ENCODE measurements at regions not wholly inside any gene's neighbourhood (a gene's known extent, or its start where the extent isn't known, plus 50 kb on each side); places are given as distances from the start of the nearest gene placed in this dataset.
"Not testable (repeated sequence)": the region's sequence is repeated elsewhere in the genome, so short reads cannot be mapped to it uniquely, and the experiment has no call there.

DNA sequence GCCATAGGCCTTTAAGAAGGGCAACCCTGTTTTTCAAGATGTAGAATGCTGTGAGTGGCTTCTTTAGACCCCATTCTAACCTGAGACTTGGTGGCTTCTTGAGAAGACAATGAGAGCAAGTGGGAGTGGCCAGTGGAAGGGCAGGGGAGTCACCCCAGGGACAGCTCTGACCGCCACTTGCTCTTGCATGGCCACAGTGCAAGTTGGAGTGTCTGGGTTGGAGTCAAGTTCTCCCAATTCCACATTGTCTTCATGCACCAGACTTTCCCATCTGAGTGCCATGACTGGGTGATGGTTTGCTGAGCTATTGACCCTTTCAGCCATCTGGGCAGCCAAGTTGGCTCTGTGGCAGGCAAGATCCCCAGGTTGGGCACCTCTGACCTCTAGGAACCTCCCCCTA lies 148.0 kb upstream of the SKOR2 start:
- no peak for DNase-seq

DNA sequence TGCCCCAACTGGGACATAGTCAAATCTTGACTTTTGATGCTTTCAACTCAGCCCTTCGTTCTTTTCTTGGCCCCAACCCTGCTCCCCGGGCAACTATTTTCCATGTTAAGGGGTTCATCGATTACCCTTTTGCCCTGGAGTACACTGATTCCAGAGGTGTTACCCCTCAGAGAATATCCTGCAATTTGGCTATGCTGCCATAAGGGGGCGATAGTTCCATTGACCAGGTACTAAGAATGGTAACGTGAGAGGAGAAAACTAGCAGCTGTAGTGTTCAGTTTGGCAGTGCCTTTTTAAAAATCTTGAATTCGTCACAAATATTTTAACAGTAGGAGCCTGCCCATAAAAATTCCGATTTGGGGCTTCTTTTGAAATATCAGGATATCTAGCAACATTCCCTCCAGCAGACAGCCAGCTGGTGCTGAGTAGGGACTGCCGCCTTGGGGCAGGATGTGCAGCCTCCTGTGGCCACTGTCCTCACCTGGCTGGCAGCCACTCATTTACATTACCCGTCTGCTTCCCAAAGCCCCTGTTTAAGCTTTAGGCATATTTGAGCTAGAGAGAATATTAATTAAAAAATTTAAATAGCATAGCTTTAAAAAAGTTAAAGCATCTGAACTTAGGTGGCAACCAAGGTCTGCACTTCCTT lies 146.3 kb upstream of the SKOR2 start:
- no peak for DNase-seq

DNA sequence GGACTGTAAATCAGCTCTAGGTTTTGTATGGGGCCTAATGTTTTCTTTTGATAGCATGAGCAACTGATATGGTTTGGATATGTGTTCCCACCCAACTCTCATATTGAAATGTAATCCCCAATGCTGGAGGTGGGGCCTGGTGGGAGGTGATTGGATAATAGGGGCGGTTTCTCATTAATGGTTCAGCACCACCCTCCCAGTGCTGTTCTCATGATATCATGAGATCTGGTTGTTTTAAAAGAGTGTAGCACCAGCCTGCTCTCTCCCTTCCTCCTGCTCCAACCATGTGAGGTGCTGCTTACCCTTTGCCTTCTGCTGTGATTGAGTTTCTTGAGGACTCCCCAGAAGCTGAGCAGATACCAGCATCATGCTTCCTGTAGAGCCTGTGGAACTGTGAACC lies 140.2 kb upstream of the SKOR2 start:
- no peak for DNase-seq

DNA sequence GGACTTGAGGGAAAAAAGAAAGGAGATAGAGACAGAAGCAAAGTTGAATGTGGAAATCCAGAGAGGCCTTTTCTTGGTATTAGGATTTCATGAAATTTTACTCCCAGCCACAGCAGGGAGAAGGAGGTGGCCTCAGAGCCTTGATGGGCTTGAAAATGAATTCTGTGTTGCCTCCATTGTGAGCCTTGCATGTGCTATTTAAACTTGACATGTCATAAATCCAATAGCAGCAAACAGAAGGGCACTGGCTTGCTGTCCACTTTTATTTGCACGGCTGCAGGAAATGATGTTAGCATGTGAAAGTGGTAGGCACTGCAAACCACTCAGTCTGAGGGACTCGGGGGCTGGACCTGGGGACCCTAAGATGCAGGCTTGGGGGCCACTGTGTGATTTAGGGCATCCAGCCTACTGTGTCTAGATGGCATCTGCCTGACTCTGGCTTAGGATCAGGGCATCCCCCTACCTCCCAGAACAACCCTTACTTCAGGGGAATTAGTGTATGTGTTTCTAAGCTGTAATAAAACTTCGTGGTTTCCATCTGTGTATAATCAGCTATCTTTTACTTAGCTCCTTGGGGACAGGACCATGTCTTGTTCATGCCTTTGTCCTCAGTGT lies 139.1 kb upstream of the SKOR2 start:
- DNase-seq, result no peak

DNA sequence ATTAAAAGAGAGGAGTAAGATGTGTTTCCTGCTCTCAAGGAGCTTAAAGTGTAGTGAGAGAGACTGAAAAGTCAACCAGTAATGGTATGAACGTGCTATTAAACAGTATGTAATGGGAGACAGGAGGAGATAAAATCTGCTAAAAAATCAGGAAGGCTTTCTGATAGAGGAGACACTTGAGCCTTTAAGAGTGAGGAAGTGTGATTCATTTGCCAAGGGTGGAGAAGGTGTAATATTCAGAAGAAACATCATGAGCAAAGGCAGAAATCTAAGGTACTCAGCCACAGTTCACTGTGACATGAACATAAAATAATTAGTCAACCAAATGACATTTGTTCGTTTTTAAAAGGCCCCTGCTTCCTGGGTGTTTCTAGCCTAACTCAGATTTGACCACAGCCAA lies 137.8 kb upstream of the SKOR2 start:
- no peak for DNase-seq

DNA sequence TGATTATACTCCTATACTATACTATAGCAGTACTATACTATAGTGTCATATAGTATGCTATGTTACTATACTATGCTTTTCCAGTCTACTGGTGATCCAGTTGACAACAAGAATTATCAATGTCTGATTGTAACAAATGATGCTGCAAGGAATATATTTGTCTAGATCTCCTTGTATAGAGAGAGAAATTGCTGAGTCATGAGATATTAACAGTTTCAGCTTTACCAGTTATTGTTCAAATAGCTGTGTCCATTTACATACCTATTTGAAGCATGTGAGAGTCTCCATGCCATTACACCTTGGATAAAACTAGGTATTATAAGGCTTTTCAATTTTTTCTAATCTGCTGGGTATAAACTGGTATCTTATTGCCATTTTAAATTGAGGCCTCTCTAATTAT lies 136.4 kb upstream of the SKOR2 start:
- DNase-seq, result no peak

DNA sequence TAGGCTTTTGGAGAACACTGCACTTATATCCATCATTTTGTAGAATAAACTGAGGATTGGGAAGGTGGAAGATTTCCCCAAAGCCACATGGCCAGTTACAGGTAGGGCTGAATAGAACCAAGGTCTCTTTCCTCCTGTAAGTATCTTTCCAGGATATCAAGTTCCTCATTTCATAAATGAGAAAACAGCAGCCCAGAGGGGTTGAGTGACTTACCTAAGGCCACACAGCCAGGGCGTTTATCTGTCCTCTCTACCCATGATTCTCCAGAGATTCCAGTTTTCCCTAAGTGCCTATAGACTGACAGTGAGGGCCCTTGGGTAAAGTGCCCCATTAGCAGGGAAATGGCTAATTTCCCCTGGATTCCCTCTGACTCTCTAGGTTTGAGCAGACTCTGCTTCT lies 132.3 kb upstream of the SKOR2 start:
- no peak for DNase-seq

DNA sequence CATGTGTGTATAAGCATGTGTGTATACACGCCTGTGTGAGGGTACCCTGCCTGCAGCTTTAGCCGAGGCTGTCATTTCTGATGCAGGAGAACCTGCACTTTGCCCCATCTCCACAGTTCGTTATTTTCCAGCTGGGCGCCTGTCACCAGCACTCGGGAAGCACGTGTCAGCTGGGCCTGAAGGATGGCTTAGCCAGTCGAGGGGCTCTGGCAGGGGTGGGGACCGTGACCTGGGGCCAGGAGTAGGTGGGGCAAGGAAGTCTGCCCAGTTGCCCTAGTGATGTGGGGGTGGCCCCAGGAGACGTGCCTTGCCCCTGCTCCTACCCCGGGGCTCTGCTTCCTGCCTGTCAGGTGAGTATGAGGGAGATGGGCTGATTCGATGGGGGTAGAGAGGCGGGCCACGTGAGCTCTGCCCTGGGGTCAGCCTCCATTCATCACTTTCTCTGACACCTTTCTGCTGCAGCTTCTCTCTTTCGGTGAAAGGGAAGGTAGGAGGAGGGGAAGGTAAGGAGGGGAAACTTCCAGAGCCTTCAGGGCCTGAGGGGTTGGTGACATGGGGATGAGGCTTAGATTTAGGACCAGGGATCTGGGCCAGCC lies 130.6 kb upstream of the SKOR2 start:
- no peak for DNase-seq

DNA sequence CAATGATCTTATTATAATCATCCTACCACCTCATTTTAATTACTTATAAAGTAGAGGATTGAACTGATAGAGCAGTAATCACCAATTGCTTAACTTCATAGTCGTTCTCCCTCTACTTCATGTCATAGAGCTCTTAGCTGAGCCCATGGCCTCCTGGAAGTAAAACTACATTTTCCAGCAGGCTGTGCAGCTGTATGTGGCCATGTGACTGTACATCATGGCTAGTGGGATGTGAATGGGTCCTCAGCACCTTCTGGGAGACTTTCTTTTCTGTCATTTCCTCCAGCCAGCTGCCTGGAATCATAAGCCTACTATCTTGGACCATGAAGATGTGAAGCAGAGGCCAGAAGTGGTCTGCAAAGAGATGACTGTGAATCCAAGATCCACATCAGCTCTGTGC lies 128.7 kb upstream of the SKOR2 start:
- no peak for DNase-seq

DNA sequence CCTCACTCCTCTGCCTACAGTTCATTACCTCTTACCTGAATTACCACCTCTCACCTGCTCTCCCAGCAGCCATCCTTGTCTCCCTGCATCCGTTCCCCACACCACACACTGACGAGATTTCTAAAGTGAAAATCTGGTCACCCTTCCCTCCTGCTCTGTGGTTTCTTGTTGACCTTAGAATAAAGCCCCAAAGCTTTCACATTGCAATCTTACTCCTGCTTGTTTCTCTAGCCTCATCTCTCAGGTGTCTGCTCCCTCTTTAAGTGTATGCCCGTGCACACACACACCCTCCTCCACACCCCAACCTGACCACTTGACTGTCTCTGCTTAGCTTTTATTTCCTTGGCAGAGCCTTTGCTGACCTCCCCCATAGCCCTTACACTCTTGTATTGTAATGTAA lies 122.0 kb upstream of the SKOR2 start:
- no peak for DNase-seq

DNA sequence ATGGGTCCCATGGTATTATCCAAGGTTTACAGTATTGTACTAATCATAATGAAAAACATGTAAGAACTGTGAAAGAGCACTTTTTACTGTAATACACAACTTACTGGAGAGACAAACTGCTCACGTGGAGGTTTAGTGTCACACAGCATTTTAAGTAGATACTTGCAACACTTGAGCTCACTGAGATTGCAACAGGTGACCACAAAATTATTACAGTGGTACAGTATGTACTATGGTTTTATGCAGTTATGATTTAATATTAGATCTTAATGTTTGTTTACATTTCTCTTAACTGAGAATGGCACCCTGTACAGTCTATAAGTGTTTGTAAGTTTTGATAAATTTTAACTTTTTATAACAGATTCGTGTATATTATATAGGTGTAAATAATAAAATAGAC lies 118.6 kb upstream of the SKOR2 start:
- no peak for DNase-seq

DNA sequence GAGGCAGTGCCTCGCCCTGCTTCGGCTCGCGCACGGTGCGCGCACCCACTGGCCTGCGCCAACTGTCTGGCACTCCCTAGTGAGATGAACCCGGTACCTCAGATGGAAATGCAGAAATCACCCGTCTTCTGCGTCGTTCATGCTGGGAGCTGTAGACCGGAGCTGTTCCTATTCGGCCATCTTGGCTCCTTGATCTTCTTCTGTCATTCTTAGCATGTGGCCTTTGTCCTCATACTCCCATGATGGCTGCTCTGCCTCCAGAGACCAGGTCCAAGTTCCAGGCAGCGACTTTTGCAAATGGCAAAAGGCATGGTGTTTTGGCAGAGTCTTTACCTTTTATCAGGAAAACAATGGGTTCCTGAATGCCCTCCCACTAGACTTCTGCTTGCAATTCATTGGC lies 102.6 kb upstream of the SKOR2 start:
- DNase-seq, result not testable (repeated sequence)

DNA sequence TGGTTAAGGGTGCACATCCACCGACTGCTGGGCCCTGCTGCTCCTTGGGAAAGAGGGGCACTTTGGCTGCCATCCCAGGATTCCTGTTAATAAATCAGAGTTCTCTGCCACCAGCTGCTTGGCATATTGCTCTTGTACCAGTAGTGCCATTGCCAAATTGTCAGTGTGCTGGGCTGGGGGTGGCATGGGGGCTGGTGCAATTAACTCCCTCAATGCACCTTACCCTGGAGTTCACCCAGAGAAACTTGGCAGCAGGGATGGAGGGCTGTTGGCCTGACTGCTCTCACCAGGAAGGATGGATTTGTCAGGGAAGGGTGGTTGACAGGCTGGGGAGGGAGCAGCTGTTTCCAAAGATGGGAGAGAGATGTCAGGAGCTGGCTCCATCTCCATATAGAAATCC lies 94.6 kb upstream of the SKOR2 start:
- DNase-seq, result peak; percentile 52

DNA sequence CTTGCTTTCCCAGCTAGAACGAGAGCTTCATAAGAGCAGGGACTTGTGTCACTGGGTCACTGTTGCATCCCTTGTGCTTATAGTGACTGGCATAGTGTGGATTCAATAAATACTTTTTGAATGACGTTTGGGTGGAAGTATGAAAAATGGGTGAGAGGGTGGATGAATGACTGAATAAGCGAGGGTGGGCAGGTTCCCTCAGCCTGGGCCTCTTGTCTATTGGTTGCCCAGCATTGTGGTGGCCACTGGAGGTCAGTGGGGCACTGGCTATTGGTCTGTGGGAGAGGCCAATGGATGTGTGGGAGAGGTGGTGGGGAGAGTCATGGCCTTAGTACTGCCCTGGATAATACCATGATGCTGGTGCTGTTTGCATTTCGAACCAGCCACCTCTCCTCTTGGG lies 93.8 kb upstream of the SKOR2 start:
- no peak for DNase-seq

DNA sequence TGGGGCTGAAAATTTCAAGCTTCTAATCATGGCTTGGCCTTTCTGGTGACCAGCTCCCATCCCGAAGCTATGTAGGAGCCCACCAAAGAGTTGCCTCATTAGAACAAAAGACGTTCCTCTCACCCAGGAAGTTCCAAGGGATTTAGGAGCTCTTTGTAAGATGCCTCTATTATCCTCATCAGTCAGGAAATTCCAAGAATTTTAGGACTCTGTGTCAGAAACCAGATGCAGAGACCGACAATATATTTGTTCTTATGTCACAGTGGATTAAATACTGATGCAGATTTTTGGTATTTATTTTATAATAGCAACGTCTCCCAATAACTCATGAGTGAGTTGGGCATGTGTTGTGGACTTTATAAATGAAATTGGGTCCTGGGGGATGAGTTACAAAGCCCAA lies 91.8 kb upstream of the SKOR2 start:
- no peak for DNase-seq

DNA sequence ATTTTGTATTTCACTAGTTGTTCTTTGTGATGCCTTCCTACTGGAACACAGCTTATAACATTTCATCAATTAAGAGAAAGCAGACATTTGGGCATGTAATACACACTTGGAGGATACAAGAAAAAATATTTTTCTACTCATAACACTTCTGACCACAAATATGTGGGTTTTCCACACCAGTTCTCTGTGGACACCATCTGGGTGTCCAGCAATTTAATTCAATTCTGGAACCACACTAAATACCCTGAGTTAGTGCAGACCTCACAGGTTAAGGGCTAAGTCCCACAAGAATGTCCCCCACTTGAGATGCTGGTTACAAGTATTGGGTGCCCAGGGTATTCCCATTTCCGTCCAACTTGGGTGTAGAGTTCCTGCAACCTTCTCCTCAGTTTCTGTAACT lies 91.1 kb upstream of the SKOR2 start:
- DNase-seq, result no peak

DNA sequence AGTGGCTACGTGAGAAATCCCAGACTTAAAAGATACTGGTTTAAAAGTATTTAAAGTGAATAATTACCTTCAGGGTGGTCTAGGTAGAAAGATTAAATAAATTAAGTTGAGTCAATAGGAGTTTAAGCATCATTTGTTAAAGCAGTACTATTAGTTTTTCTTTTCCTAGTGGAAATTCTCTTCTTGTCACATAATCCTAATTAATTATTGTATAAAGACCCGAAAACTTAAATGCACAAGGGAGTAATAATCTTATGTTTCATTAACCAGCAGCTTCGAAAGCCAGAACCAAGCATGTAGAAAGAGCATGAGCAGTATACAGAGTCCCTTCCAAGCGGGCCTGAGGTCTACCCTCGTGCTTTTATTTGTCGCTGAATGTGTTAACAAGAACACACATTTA lies 90.2 kb upstream of the SKOR2 start:
- DNase-seq, result no peak

DNA sequence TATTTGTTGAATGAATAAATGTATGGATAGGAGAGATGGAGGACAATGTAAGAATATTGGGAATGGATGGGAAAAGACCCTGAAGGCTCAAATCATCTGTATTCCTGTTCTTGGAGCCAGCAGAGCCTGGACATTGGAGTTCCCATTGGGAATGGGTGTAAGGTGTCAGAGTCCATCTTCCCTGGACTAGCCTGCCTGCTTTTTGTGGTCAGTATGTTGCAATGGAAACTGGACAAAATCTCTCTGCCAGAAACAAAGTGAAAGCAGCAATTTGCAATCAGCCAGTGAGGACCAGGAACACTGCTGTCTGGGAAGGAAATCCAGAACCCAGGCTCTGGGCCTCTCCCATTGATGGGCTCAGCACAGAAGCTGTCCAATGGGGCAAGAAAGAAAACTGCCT lies 83.5 kb upstream of the SKOR2 start:
- no peak for DNase-seq

DNA sequence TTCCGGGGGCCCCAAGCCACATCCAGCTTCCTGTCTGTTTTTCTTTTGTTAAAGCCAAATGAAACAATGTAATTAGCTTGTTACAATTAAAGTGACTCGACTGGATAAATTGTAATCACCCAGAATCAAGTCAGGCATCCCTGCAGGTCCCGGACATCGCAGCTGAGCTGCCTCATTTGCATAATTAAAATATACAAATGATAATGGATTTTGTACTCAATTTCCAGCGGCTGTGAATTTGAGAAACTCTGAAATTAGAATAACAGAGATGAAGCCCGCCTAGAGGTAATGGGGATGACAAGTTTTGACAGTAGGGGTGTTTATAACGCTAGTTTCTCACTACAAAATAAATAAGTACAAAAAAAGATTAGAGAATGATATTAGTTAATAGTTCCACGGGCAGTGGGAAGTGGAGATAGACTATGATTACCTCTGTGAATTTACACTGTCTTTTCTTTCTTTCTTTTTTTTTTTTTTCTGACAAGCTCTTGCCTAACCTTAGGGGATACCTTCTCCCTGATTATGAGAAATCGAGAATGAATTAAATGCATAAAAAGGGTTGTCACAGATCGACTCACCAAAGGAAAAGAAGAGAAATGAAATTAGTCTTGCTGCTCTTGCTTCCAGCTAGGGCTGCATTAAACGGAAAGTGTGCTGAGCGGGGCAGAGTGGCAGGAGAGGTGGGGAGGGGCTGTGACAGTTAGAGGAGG lies 82.6 kb upstream of the SKOR2 start:
- no peak for DNase-seq

DNA sequence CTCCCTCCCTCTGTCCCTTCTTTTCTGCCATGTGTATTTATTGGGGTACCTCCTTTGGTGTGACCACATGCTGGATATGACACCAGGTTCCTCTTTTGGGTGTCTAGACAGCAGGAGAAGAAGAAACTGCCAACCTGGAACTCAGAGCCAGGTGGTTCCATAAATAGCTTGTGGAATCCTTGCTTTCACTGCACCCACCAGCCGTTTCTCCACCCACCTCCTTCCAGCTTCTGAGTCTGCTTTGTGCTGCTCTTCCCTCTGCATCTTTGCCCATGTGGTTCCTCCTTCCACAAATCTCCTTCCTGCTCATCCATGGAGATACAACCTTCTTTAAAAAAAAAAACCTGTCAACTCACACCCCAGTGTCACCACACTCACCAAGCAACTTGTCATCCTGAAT lies 80.2 kb upstream of the SKOR2 start:
- no peak for DNase-seq

DNA sequence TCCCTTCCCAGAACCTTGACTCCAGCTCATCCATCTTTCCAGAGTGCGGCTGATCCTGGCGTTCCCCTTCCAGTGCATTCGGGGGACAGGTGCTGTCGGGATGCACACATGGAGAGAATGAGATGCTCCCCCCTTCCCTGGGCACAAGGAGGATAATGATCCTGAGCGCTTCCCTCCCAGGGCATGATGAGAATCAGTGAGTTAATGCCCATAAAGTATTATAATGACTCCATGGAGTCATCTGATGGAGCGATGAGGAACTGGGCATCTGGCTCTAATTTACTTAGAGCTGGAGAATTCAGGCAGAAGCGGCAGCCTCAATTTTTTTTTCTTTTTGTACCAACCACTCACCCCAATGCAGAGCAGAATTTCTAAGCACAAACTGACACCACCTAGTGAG lies 79.6 kb upstream of the SKOR2 start:
- DNase-seq, result no peak

DNA sequence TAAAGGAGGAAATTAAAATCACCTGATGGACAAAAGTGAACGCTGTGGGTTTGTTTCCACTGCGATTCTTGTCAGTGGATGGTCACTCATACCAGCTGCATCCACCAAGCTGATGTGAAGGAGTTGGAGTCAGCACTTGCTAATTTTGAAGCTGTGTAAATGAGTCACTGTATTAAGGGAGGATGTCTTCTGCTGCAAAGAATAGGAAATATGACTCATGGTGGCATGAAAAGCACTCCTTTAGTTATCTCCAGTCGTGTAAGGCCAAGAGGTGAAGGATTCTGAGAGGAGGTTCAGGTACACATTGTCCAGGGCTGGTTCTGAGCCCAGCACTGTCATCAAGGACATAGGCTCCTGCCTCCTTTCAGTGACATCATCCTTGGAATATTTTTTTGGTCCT lies 71.7 kb upstream of the SKOR2 start:
- DNase-seq, result no peak

DNA sequence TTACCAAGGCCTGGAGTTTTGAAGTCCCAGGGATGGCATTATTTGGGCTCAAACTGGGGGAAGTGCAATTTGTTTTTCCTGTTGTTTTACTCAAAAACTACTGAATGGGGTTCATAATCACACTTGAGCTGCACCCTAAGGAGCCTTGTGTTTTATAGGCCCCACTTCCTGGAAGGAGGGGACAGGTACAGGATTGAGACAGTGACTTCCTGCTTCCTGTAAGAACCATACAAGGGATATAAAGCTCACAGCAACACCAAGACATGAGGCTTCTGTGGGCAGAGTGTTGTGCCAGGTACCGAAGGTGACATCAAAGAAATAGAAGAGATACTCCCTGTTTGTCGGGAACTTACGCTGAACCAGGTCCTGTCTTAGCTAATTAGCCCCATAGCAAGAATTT lies 70.4 kb upstream of the SKOR2 start:
- DNase-seq, result no peak

DNA sequence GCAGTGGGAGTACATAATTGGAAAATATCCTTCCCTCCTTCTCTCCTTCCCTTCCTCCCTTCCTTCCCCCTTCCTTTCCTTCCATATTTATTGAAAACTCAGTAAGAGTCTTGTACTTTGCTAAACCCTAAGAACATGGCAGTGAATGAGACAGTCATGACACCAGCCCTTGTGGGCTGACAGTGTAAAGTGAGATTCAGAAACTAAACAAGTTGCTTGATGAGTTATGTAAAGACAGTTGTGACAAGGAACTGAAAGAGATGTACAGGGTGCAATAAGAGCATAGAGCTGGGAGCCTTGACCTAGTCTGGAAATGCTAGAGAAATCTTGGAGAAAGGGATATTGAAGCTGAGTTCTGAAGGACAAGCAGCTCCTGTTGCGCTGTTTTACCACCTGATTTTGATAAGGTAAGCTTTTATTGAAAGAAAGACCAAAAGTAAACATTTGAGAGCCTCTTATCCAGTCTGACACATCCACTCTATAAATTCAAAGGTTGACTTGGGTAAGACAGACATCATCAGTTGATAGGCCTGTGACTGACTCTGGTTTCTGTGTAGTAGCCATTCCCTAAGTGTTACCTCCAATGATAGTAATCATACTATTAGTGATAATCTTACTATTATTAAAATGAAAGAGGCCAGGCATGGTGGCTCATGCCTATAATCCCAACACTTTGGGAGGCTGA lies 66.5 kb upstream of the SKOR2 start:
- DNase-seq, result no peak
